Stimulated activated CD4-positive, alpha-beta T cell treated with anti-CD3 and anti-CD28 coated beads, Interleukin-4, amount 100 ng/mL, for 1 hour (primary cell): ENCODE measurements at regions not wholly inside any gene's neighbourhood (a gene's known extent, or its start where the extent isn't known, plus 50 kb on each side); places are given as distances from the start of the nearest gene placed in this dataset.
"Not testable (repeated sequence)": the region's sequence is repeated elsewhere in the genome, so short reads cannot be mapped to it uniquely, and the experiment has no call there.

Source experiments
- DNase-seq: peaks from one replicate; pipeline ENCODE4 v3.0.0-alpha.2; 2020

DNA sequence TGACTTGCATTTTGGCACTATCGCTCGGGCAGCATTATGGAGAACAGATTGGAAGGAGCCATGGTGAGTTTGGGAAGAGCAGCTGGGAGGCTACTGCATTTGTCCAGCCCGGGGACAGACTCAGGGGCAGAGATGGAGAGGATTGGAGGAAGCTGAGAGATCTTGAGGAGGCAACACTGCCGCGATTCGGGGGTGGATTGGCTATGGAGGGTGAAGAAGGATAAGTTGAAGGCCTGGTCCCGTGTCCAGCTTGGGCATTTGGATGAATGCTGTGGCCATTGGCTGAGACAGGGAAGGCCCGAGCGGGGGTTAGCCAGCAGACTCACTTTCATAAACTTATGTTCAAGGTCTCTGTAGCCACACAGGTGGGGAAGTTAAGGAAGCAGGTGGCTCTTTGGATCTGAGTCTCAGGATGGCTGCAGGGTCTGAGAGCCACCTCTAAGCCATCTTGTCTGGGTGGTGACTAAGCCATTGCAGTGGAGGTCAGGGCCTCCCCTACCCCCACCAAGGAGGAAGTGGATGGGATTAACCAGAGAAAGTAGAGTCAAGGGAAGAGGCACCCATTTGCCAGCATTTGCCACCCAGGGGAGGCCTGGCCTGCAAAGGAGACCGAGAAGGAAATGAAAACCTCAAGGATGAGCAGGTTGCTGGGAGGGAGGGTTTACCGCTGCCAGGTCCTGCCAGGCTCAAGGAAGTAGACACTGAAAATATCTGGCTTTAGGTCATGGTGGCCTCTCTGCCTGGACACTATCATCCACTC is 144.0 kb upstream of the TLE3 start:
- DNase-seq = no peak

GRCh38 chr15:70240820-70241430 is 143.2 kb upstream of the TLE3 start:
- DNase-seq = no peak

DNA sequence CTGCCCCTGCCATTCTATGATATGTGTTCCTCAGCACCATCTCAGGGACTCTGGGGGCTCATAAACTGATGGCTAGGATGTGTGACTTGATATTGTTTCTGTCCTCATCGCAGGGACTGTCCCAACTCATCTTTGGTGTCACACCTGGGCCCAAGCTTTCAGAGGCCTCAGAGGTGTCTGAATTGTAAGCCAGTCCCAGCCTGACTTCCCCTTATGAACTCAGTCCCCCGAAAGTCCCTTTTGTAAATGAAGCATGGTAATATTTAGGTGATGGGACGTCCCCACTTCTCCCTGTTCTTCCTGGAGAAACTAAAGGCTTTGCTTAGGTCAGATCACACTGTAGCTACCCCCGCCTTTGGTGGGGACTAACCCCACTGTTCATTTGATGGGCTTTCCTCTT is 142.4 kb upstream of the TLE3 start:
- no peak for DNase-seq

- DNase-seq = no peak
Measured at GRCh38 chr15:70238917-70239316, 141.2 kb upstream of the TLE3 start.

- DNase-seq = no peak
Measured at GRCh38 chr15:70237626-70238025, 139.9 kb upstream of the TLE3 start.

GRCh38 chr15:70236341-70237086 is 138.8 kb upstream of the TLE3 start:
- DNase-seq = no peak

DNA sequence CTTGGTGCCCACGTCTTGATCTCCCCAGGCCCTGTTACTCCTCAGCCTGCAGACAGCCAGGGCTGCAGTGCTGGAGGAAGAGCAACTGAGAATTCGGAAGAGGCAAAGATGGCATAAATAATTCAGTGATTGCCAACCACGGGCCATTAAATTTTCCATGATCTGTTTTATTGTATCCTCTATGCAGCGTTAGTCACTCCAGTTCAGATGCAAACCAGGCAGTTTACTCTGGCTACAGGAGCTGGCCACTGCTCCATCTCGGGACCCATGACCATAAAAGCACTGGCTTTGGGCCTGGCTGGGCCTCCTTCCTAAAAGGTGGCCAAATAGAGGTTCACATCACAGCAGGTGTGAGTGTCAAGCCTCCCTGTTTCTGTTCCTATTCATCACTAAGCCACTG is 137.6 kb upstream of the TLE3 start:
- DNase-seq = no peak

GRCh38 chr15:70234256-70234905 is 136.7 kb upstream of the TLE3 start:
- no peak for DNase-seq

GRCh38 chr15:70231484-70231883 is 133.8 kb upstream of the TLE3 start:
- no peak for DNase-seq

GRCh38 chr15:70227918-70228317 is 130.2 kb upstream of the TLE3 start:
- not testable (repeated sequence) for DNase-seq

DNA sequence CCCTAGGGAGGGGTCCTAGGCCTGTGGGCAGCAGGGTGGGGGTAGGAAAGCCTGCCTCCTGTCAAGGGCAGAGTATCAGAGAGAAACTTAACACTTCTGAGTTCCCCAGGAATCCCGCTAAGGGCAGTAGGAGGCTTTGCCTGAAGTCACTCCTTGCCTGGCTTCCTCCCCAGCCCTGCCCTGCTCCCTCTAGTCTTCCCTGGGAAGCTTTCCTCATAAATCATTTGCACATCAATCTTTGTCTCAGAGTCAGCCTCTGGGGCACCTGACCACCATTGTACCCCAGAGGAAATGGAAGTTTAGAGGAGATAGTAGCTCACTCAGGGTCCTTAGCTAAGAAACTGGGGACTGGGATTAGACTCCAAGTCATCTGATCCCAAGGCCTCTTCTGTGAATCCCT is 129.4 kb upstream of the TLE3 start:
- no peak for DNase-seq

DNA sequence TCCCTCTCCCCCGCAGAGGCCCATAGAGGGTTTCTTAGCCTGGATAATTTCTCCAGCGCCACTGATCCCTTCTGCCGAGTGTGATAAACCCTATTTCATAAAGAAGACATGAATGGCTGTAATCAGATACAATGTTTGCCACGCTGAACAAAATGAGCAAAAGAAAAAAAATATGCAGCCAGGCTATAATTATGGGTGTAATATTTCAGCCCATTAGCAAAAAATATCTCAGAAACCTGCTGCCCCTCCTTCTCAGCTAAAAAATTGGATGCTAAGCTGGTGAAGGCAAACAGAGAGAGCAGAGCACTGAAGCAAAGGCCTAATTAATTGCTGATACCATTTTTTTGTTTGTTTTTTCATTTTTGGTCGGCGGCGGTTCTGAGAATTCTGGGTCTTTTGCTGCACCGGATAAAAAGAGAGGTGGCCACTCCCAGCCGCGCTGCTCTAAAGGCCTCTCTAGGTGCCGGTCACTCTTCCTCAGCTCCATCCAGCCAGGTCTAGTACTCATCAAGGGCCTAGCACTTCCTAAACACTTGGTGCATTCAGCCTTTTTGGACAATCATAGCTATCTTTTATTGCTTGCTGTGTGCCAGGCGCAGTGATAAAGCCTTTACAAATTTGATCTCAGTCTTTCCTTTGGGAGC is 128.7 kb upstream of the TLE3 start:
- no peak for DNase-seq

DNA sequence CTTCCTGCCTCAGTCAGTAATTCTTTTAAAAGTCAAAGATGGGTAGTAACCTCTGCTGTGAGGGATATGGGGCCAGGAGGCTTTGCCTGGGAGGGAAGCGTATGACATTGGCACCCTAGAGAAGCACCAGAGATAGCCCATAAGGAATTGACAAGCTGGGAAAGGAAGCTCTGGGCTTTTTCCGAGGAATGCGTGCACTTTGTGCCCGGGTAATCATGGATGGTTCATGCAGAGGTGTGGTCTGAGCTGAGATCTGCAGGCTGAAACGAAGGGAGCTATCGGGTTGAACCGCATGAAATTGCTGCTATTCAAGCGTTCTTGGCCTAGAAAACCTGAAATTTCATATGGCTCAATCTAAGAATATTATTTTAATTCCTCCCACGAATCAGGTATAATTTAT is 127.7 kb upstream of the TLE3 start:
- no peak for DNase-seq

DNA sequence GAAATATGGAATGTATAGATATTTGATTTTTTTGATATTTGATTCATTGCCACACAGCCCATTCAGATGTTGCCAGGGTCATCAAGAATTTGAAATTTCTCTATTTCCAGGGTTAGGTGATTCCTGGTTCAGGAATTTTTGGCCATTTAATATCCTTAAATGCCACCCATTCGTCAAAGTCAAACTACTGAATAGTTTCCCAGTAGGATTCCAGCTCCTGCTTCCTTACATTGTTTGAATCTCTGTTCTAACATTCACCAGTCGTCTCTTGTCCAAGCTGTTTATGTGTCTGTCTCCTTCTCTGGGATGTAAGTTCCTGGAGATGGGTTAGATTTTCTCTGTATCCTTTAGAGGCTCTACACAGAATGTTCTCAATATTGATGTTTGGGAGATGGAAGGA is 124.9 kb upstream of the TLE3 start:
- DNase-seq = no peak

DNA sequence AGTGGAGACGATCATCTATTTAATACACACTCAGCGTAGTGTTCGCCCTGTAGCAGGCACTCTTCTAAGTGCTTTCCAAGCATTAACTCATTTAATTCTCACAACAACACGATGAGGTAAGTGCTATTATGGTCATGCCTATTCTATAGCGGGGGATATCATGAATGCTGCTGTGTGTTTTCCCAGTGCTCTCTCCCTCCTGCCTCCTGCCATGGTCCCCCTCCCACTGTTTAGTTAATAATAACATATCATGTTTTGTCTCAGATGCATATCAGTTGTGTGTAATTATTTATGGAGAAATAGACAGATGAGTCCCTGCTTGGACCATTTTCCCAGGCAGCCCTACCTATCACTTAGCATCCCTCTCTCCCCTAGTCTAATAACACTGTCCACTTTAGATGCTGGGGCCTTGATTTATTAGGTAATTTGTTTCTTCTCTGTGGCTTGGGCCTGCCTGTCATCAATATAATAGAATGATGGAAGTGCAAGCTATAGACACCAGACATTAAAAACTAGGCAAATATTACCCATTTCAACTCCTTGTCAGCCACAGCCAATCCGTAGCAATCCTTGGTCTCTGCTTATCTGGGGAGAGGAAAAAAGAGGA is 122.9 kb upstream of the TLE3 start:
- DNase-seq = no peak

GRCh38 chr15:70219966-70220365 is 122.2 kb upstream of the TLE3 start:
- DNase-seq = no peak

- no peak for DNase-seq
Measured at GRCh38 chr15:70219256-70219895, 121.7 kb upstream of the TLE3 start.

DNA sequence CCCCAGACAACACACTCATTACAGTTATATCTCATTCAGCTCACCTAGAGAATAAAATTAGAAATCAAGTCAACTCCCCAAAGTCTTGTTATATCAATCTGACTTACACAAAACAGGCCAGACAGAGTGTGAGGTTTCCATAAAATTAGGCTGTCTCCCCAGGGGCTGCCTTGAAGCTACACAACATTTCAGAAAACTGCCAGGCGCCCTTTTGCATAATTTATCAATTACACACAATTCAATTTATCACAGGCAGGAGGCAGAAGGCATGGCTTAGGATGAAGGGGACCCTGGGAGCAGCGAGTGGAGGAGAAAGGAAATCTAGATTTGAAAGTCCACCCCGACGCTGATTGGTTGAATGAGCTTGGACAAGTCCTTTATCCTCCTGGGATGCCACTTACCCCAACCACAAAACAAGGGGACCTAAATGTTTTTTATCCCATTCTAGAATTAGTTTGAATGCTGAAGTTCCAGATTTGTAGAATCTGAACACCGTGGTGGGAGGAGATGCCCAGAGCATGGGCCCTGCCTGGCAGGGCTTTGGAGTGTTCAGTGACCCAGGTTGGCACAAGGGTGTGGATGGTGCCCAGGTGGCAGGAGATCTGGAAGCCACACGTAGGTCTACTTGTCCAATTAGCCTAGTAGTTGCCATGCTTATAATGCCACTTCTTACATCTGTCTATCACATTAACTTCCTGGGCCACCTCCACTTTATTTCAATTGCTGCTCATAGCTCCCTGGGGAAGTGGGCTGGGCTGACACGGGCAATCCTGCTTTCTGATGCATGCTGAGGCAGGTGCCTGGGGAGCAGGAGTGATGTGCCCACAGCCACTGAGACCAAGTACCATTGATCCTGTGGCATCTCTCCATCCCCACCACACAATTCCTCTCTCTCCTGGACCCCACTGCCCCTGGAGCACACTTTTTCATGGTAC is 119.8 kb upstream of the TLE3 start:
- DNase-seq = no peak

DNA sequence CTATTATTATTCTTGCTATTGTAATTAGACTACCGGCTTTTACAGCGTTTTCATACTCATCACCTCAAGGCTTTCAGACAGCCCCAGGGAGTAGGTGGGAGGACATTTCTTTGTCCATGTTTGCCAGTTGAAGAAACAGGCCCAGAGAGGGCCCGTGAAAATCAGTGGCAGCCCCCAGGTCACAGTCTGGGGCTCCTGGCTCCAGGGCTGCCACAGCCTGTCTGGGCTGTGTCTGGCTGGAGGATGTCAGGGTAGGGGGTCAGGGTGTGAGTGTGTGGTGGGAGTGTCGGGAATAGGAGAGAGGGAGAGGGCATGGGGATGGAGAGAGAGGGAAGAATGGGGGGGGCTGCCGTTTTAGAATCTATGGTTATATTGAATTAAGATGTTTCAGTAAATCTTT is 118.2 kb upstream of the TLE3 start:
- no peak for DNase-seq

- DNase-seq = no peak
Measured at GRCh38 chr15:70214941-70215635, 117.4 kb upstream of the TLE3 start.
